Stimulated activated CD8-positive, alpha-beta memory T cell treated with anti-CD3 and anti-CD28 coated beads, Interleukin-15, amount 100 ng/mL, for 4 hours (primary cell): ENCODE measurements at regions not wholly inside any gene's neighbourhood (a gene's known extent, or its start where the extent isn't known, plus 50 kb on each side); places are given as distances from the start of the nearest gene placed in this dataset.
A peak's percentile ranks its signal among the peaks of the same experiment; 100 is the strongest.
"Not testable (repeated sequence)": the region's sequence is repeated elsewhere in the genome, so short reads cannot be mapped to it uniquely, and the experiment has no call there.

Experiments used
- DNase-seq, 2 donors: peaks; one replicate each; pipeline ENCODE4 v3.0.0-alpha.2; 2020; ENCODE audit warnings: low read depth in 2 of 2

GRCh38 chr13:99075268-99076191 is 97.7 kb upstream of the DOCK9 start:
- DNase-seq, result no peak

GRCh38 chr13:99078017-99078771 is 100.3 kb upstream of the DOCK9 start:
- no peak for DNase-seq

GRCh38 chr13:99080131-99080530 is 102.3 kb upstream of the DOCK9 start:
- no peak for DNase-seq

- DNase-seq, result no peak
These were observed 106.1 kb upstream of the DOCK9 start for GRCh38 chr13:99083981-99084380.

GRCh38 chr13:99085139-99085807 is 107.4 kb upstream of the DOCK9 start:
- DNase-seq, result no peak

GRCh38 chr13:99085808-99086266 is 108.0 kb upstream of the DOCK9 start:
- DNase-seq, result no peak

- peak; percentile 58 to 66 for DNase-seq
These were observed 108.6 kb upstream of the DOCK9 start for GRCh38 chr13:99086267-99087097.

GRCh38 chr13:99087098-99087953 is 109.5 kb upstream of the DOCK9 start:
- DNase-seq, result peak; percentile 83 to 84

GRCh38 chr13:99087954-99088491 is 110.2 kb upstream of the DOCK9 start:
- DNase-seq, result no peak

- no peak for DNase-seq
These were observed 106.7 kb upstream of the UBAC2 start for GRCh38 chr13:99093997-99094396.

GRCh38 chr13:99101831-99102230 is 98.8 kb upstream of the UBAC2 start:
- DNase-seq, result not testable (repeated sequence)

- no peak for DNase-seq
These were observed 97.1 kb upstream of the UBAC2 start for GRCh38 chr13:99103536-99103935.

- no peak for DNase-seq
These were observed 96.3 kb upstream of the UBAC2 start for GRCh38 chr13:99104396-99104795.

GRCh38 chr13:99105160-99105559 is 95.5 kb upstream of the UBAC2 start:
- no peak for DNase-seq

- DNase-seq, result no peak
These were observed 87.3 kb upstream of the UBAC2 start for GRCh38 chr13:99113351-99113750.

- DNase-seq, result no peak
These were observed 82.5 kb upstream of the UBAC2 start for GRCh38 chr13:99118179-99118578.

- peak in 1 of 2 donors; percentile 2 for DNase-seq
These were observed 81.0 kb upstream of the UBAC2 start for GRCh38 chr13:99119656-99120055.

- no peak for DNase-seq
These were observed 79.9 kb upstream of the UBAC2 start for GRCh38 chr13:99120751-99121150.

- DNase-seq, result no peak
These were observed 78.5 kb upstream of the UBAC2 start for GRCh38 chr13:99122171-99122570.
